HG03571 (cell line): ENCODE measurements at regions not wholly inside any gene's neighbourhood (a gene's known extent, or its start where the extent isn't known, plus 50 kb on each side); places are given as distances from the start of the nearest gene placed in this dataset.

Source experiments
- ATAC-seq: cut with Tn5 transposase; IDR thresholded peaks from one replicate; pipeline ENCODE4 v1.9.1; 2021; ENCODE audit not compliant: unreplicated experiment

GRCh38 chr12:70151993-70152392 is 91.2 kb upstream of the CNOT2 start:
- no peak for ATAC-seq

- no peak for ATAC-seq
These were observed 89.1 kb upstream of the CNOT2 start for GRCh38 chr12:70154087-70154638.

GRCh38 chr12:70154960-70155589 is 88.2 kb upstream of the CNOT2 start:
- no peak for ATAC-seq

- ATAC-seq, result no peak
These were observed 86.1 kb upstream of the CNOT2 start for GRCh38 chr12:70157099-70157498.

- no peak for ATAC-seq
These were observed 77.8 kb upstream of the CNOT2 start for GRCh38 chr12:70165450-70165849.

GRCh38 chr12:70176290-70176689 is 66.9 kb upstream of the CNOT2 start:
- no peak for ATAC-seq

GRCh38 chr12:70177631-70178030 is 65.6 kb upstream of the CNOT2 start:
- ATAC-seq, result no peak

GRCh38 chr12:70178038-70178437 is 65.2 kb upstream of the CNOT2 start:
- no peak for ATAC-seq

- ATAC-seq, result no peak
These were observed 63.1 kb upstream of the CNOT2 start for GRCh38 chr12:70180130-70180529.

GRCh38 chr12:70185301-70185700 is 57.9 kb upstream of the CNOT2 start:
- ATAC-seq, result no peak

GRCh38 chr12:70186436-70186835 is 56.8 kb upstream of the CNOT2 start:
- ATAC-seq, result no peak

- no peak for ATAC-seq
These were observed 52.8 kb upstream of the CNOT2 start for GRCh38 chr12:70190262-70191010.
